ENCODE measurements at regions not wholly inside any gene's neighbourhood (a gene's known extent, or its start where the extent isn't known, plus 50 kb on each side); places are given as distances from the start of the nearest gene placed in this dataset.

- Histone ChIP-seq H3K36me3 (ENCODE audit: control insufficient read depth, insufficient read depth, low read length) (no peaks in the 10 kb centered on the region), H3K4me3 (replicated peaks; ENCODE audit: low read depth, low read length) (no peak overlapping the region), H3K27me3 (replicated peaks; ENCODE audit: control insufficient read depth, insufficient read depth, low read length) (no peaks in the 10 kb centered on the region)
- no peak for DNase-seq (ENCODE audit: extremely low read depth, insufficient read length)
- TF ChIP-seq CTCF (IDR thresholded peaks at IDR 0.05; ENCODE audit: insufficient read depth, low read length, poor library complexity, severe bottlenecking), result no peak
These were observed 877.2 kb upstream of the PCDH20 start for GRCh38 chr13:62292714-62293480.

- Histone ChIP-seq H3K27me3 (replicated peaks; ENCODE audit: control insufficient read depth, insufficient read depth, low read length) (no peaks in the 10 kb centered on the region), H3K4me3 (replicated peaks; ENCODE audit: low read depth, low read length) (no peak overlapping the region), H3K36me3 (ENCODE audit: control insufficient read depth, insufficient read depth, low read length) (no peaks in the 10 kb centered on the region)
- DNase-seq (ENCODE audit: extremely low read depth, insufficient read length), result no peak
- no peak for TF ChIP-seq CTCF (IDR thresholded peaks at IDR 0.05; ENCODE audit: insufficient read depth, low read length, poor library complexity, severe bottlenecking)
These were observed 874.9 kb upstream of the PCDH20 start for GRCh38 chr13:62290542-62290941.

GRCh38 chr13:62287764-62288163 is 872.1 kb upstream of the PCDH20 start:
- TF ChIP-seq CTCF (IDR thresholded peaks at IDR 0.05; ENCODE audit: insufficient read depth, low read length, poor library complexity, severe bottlenecking), result no peak
- Histone ChIP-seq H3K36me3 (ENCODE audit: control insufficient read depth, insufficient read depth, low read length) (no peaks in the 10 kb centered on the region), H3K4me3 (replicated peaks; ENCODE audit: low read depth, low read length) (no peak overlapping the region), H3K27me3 (replicated peaks; ENCODE audit: control insufficient read depth, insufficient read depth, low read length) (no peaks in the 10 kb centered on the region)
- no peak for DNase-seq (ENCODE audit: extremely low read depth, insufficient read length)

GRCh38 chr13:62280590-62280989 is 864.9 kb upstream of the PCDH20 start:
- Histone ChIP-seq H3K36me3 (ENCODE audit: control insufficient read depth, insufficient read depth, low read length) (no peaks in the 10 kb centered on the region), H3K27me3 (replicated peaks; ENCODE audit: control insufficient read depth, insufficient read depth, low read length) (no peaks in the 10 kb centered on the region), H3K4me3 (replicated peaks; ENCODE audit: low read depth, low read length) (no peak overlapping the region)
- peak; percentile 32 for DNase-seq (ENCODE audit: extremely low read depth, insufficient read length)
- no peak for TF ChIP-seq CTCF (IDR thresholded peaks at IDR 0.05; ENCODE audit: insufficient read depth, low read length, poor library complexity, severe bottlenecking)

GRCh38 chr13:62278271-62278670 is 862.6 kb upstream of the PCDH20 start:
- no peak for DNase-seq (ENCODE audit: extremely low read depth, insufficient read length)
- Histone ChIP-seq H3K27me3 (replicated peaks; ENCODE audit: control insufficient read depth, insufficient read depth, low read length) (no peaks in the 10 kb centered on the region), H3K4me3 (replicated peaks; ENCODE audit: low read depth, low read length) (no peak overlapping the region), H3K36me3 (ENCODE audit: control insufficient read depth, insufficient read depth, low read length) (no peaks in the 10 kb centered on the region)
- no peak for TF ChIP-seq CTCF (IDR thresholded peaks at IDR 0.05; ENCODE audit: insufficient read depth, low read length, poor library complexity, severe bottlenecking)

- no peaks in the 10 kb centered on the region for H3K36me3 ChIP-seq (ENCODE audit: control insufficient read depth, insufficient read depth, low read length)
- DNase-seq (ENCODE audit: extremely low read depth, insufficient read length), result no peak
- TF ChIP-seq CTCF (IDR thresholded peaks at IDR 0.05; ENCODE audit: insufficient read depth, low read length, poor library complexity, severe bottlenecking), result no peak
- H3K4me3 ChIP-seq (replicated peaks; ENCODE audit: low read depth, low read length), result no peak overlapping the region
- no peaks in the 10 kb centered on the region for H3K27me3 ChIP-seq (replicated peaks; ENCODE audit: control insufficient read depth, insufficient read depth, low read length)
These were observed 836.1 kb upstream of the PCDH20 start for GRCh38 chr13:62251734-62252133.
